Gastroesophageal sphincter (tissue), 3 donors: ENCODE measurements at regions not wholly inside any gene's neighbourhood (a gene's known extent, or its start where the extent isn't known, plus 50 kb on each side); places are given as distances from the start of the nearest gene placed in this dataset.

Experiments
- CTCF ChIP-seq, 4 experiments: fragments of 200-600 bp in 2 of 4; fragments of 450-650 bp in 2 of 4; sonication (generic) in 1 of 4; IDR thresholded peaks; one replicate each; pipeline ENCODE4 v1.5.1; 2017 to 2019; ENCODE audit warnings: antibody characterized with exemption in 4 of 4, mild to moderate bottlenecking in 2 of 4, moderate library complexity in 2 of 4
- EP300 ChIP-seq: sonication (generic); formaldehyde crosslinking; IDR thresholded peaks from one replicate; pipeline ENCODE4 v1.6.1; 2017; ENCODE audit warnings: antibody characterized with exemption, mild to moderate bottlenecking
- POLR2A ChIP-seq, 2 donors: fragments of 450-650 bp; IDR thresholded peaks; one replicate each; pipeline ENCODE4 v1.6.1; 2017; ENCODE audit warnings: antibody characterized with exemption in 2 of 2, mild to moderate bottlenecking in 2 of 2, moderate library complexity in 1 of 2
- POLR2AphosphoS5 ChIP-seq: sonication (generic); formaldehyde crosslinking; IDR thresholded peaks from one replicate; pipeline ENCODE4 v1.6.1; 2017; ENCODE audit warnings: antibody characterized with exemption

GRCh38 chr10:113480081-113480360, 72.8 kb upstream of the HABP2 start:
- TF ChIP-seq EP300 (no peak), POLR2AphosphoS5 (no peak), CTCF (IDR thresholded peaks at IDR 0.05) (no peak), POLR2A (IDR thresholded peaks at IDR 0.05) (no peak)
